H1 (cell line): ENCODE measurements at regions not wholly inside any gene's neighbourhood (a gene's known extent, or its start where the extent isn't known, plus 50 kb on each side); places are given as distances from the start of the nearest gene placed in this dataset.

Source experiments
- CTCF ChIA-PET: fragments of 300-600 bp; sonication (Branson Sonifier 250); formaldehyde crosslinking; loops from one replicate; lab custom pipeline; 2021; ENCODE audit not compliant: partially characterized antibody; lab: Charles Lee
- POLR2A ChIA-PET: fragments of 300-600 bp; sonication (Branson Sonifier 250); formaldehyde crosslinking; loops from one replicate; lab custom pipeline; 2021; ENCODE audit warnings: inconsistent platforms; ENCODE audit not compliant: partially characterized antibody; lab: Charles Lee
- DNase-seq, 2 experiments: peaks; one replicate each; pipeline versions ENCODE4 v3.0.0 to v3.0.0-alpha.2; 2010 to 2022; ENCODE audit warnings: low spot score in 2 of 2, low read depth in 1 of 2, mixed read lengths in 1 of 2
- FAIRE-seq: peaks from 2 replicates; lab custom pipeline; 2011; peaks lifted over from hg19 to GRCh38; lab: Jason Lieb, UNC
- H2AFZ ChIP-seq: 2 replicates; pipeline ENCODE4 v1.8.1; 2012; ENCODE audit warnings: low read length, inconsistent platforms
- H2AK5ac ChIP-seq: 2 replicates; pipeline ENCODE4 v1.6.1; 2013; ENCODE audit warnings: low read depth, low read length
- H2BK120ac ChIP-seq: replicated peaks from 2 replicates; pipeline ENCODE3; 2013; ENCODE audit warnings: low read depth, low read length, inconsistent platforms
- H2BK12ac ChIP-seq: 2 replicates; pipeline ENCODE4 v1.6.1; 2013; ENCODE audit warnings: low read depth, low read length
- H2BK15ac ChIP-seq: 2 replicates; pipeline ENCODE4 v1.6.1; 2013; ENCODE audit warnings: low read length
- H2BK20ac ChIP-seq: 2 replicates; pipeline ENCODE4 v1.6.1; 2013; ENCODE audit warnings: low read length
- H2BK5ac ChIP-seq: 2 replicates; pipeline ENCODE4 v1.6.1; 2013; ENCODE audit warnings: low read depth, low read length
- H3K14ac ChIP-seq: 2 replicates; pipeline ENCODE4 v1.6.1; 2013; ENCODE audit warnings: inconsistent platforms; ENCODE audit not compliant: insufficient read length
- H3K18ac ChIP-seq: 2 replicates; pipeline ENCODE4 v1.6.1; 2013; ENCODE audit warnings: low read length; ENCODE audit errors: extremely low read depth
- H3K23ac ChIP-seq: 2 replicates; pipeline ENCODE4 v1.6.1; 2013; ENCODE audit warnings: inconsistent platforms; ENCODE audit not compliant: insufficient read length
- H3K23me2 ChIP-seq: 2 replicates; pipeline ENCODE4 v1.6.1; 2013; ENCODE audit warnings: low read depth, low read length
- H3K27ac ChIP-seq: 2 replicates; pipeline ENCODE4 v1.6.1; 2011; ENCODE audit warnings: low read depth, low read length, inconsistent platforms
- H3K27me3 ChIP-seq, 4 experiments: replicated peaks in 1 of 4; 1 replicate in 1 of 4; 2 replicates in 3 of 4; pipeline versions ENCODE4 v1.6.1 to v1.8.1; 2011 to 2013; ENCODE audit warnings: low read length in 3 of 4, mild to moderate bottlenecking in 3 of 4, inconsistent platforms in 2 of 4, mixed read lengths in 2 of 4, moderate library complexity in 1 of 4; ENCODE audit not compliant: control insufficient read depth in 3 of 4, insufficient read depth in 3 of 4; ENCODE audit errors: extremely low read depth in 1 of 4
- H3K36me3 ChIP-seq, 4 experiments: 2 replicates each; pipeline versions ENCODE4 v1.6.1 to v1.8.1; 2011 to 2013; ENCODE audit warnings: mild to moderate bottlenecking in 4 of 4, low read length in 3 of 4, moderate library complexity in 2 of 4, control low read depth in 1 of 4, inconsistent platforms in 1 of 4; ENCODE audit not compliant: insufficient read depth in 4 of 4, control insufficient read depth in 2 of 4
- H3K4ac ChIP-seq: replicated peaks from 2 replicates; pipeline ENCODE3; 2013; ENCODE audit warnings: low read length, low read depth, mixed read lengths, inconsistent platforms; ENCODE audit not compliant: insufficient read length
- H3K4me1 ChIP-seq, 4 experiments: replicated peaks in 1 of 4; 1 replicate in 1 of 4; 2 replicates in 3 of 4; pipeline versions ENCODE4 v1.6.1 to v1.8.1; 2011 to 2013; ENCODE audit warnings: low read length in 3 of 4, inconsistent platforms in 2 of 4, mixed read lengths in 1 of 4; ENCODE audit not compliant: insufficient read depth in 4 of 4, control insufficient read depth in 3 of 4
- H3K4me2 ChIP-seq, 2 experiments: 2 replicates each; pipeline versions ENCODE4 v1.6.1 to v1.8.1; 2011 to 2013; ENCODE audit warnings: low read depth in 2 of 2, low read length in 2 of 2, control low read depth in 1 of 2, inconsistent platforms in 1 of 2, mild to moderate bottlenecking in 1 of 2; ENCODE audit not compliant: insufficient read depth in 1 of 2
- H3K4me3 ChIP-seq, 4 experiments: fragments of 200-600, 300-600 bp in 1 of 4; sonication (generic), shearing (Covaris generic), sonication (Bioruptor Twin) in 1 of 4; 2 replicates each; pipeline versions ENCODE4 v1.5.1 to v1.8.1; 2011 to 2016; ENCODE audit warnings: low read length in 4 of 4, low read depth in 3 of 4, control low read depth in 2 of 4, inconsistent platforms in 2 of 4, mild to moderate bottlenecking in 2 of 4, mixed read lengths in 1 of 4, moderate library complexity in 1 of 4; ENCODE audit not compliant: insufficient read depth in 2 of 4; ENCODE audit errors: extremely low read depth in 1 of 4
- H3K56ac ChIP-seq: replicated peaks from 2 replicates; pipeline ENCODE3; 2013; ENCODE audit warnings: low read depth, mild to moderate bottlenecking, mixed read lengths, low read length, inconsistent platforms; ENCODE audit not compliant: insufficient read length
- H3K79me1 ChIP-seq: 2 replicates; pipeline ENCODE4 v1.6.1; 2013; ENCODE audit warnings: low read depth, low read length, control low read depth
- H3K79me2 ChIP-seq, 2 experiments: 2 replicates each; pipeline versions ENCODE4 v1.6.1 to v1.8.1; 2012 to 2013; ENCODE audit warnings: low read length in 2 of 2, mild to moderate bottlenecking in 2 of 2, inconsistent platforms in 1 of 2; ENCODE audit not compliant: insufficient read depth in 2 of 2, control insufficient read depth in 1 of 2
- H3K9ac ChIP-seq, 4 experiments: replicated peaks in 1 of 4; 1 replicate in 1 of 4; 2 replicates in 3 of 4; pipeline versions ENCODE4 v1.6.1 to v1.8.1; 2011 to 2013; ENCODE audit warnings: low read depth in 3 of 4, low read length in 3 of 4, control low read depth in 2 of 4, mild to moderate bottlenecking in 2 of 4, moderate library complexity in 2 of 4, inconsistent platforms in 1 of 4; ENCODE audit errors: extremely low read depth in 1 of 4
- H3K9me3 ChIP-seq, 2 experiments: 2 replicates each; pipeline versions ENCODE4 v1.6.1 to v1.8.1; 2012 to 2013; ENCODE audit warnings: mild to moderate bottlenecking in 2 of 2, moderate library complexity in 2 of 2, control low read depth in 1 of 2, inconsistent platforms in 1 of 2, low read depth in 1 of 2, low read length in 1 of 2, mixed read lengths in 1 of 2; ENCODE audit not compliant: insufficient read depth in 2 of 2
- H4K20me1 ChIP-seq, 2 experiments: replicated peaks in 1 of 2; 2 replicates each; pipeline versions ENCODE3 to v1.8.1; 2011 to 2013; ENCODE audit warnings: inconsistent platforms in 2 of 2, low read length in 2 of 2, mild to moderate bottlenecking in 1 of 2; ENCODE audit not compliant: insufficient read depth in 2 of 2, control insufficient read depth in 1 of 2
- H4K5ac ChIP-seq: 2 replicates; pipeline ENCODE4 v1.6.1; 2013; ENCODE audit warnings: low read length, low read depth, mixed read lengths, inconsistent platforms; ENCODE audit not compliant: insufficient read length
- H4K8ac ChIP-seq: 2 replicates; pipeline ENCODE4 v1.8.0; 2013; ENCODE audit warnings: mild to moderate bottlenecking, moderate library complexity, low read length, inconsistent platforms; ENCODE audit not compliant: insufficient read depth; ENCODE audit errors: extremely low read depth
- H4K91ac ChIP-seq: replicated peaks from 2 replicates; pipeline ENCODE3; 2013; ENCODE audit warnings: low read length, mixed read lengths, inconsistent platforms; ENCODE audit not compliant: insufficient read length
- ASH2L ChIP-seq: fragments of 200-600, 300-600 bp; sonication (generic); IDR thresholded peaks from one replicate; pipeline ENCODE4 v1.7.1; 2017; ENCODE audit warnings: low read length
- CHD2 ChIP-seq: IDR thresholded peaks from 2 replicates; pipeline ENCODE4 v1.6.1; 2012; ENCODE audit warnings: low read length, improper control_type of control experiment
- CREB1 ChIP-seq: IDR thresholded peaks from 2 replicates; pipeline ENCODE4 v1.6.1; 2012; ENCODE audit warnings: inconsistent platforms
- E2F6 ChIP-seq: IDR thresholded peaks from 2 replicates; pipeline ENCODE4 v1.6.1; 2012; ENCODE audit warnings: inconsistent platforms
- EGR1 ChIP-seq: IDR thresholded peaks from 2 replicates; pipeline ENCODE4 v1.6.1; 2011; ENCODE audit warnings: low read depth, low read length, borderline replicate concordance
- KDM4A ChIP-seq: IDR thresholded peaks from one replicate; pipeline ENCODE4 v1.7.1; 2012; ENCODE audit warnings: low read depth, mild to moderate bottlenecking, moderate library complexity, low read length, inconsistent platforms; ENCODE audit not compliant: severe bottlenecking
- MAFK ChIP-seq: IDR thresholded peaks from 2 replicates; pipeline ENCODE4 v1.6.1; 2012; ENCODE audit warnings: low read depth, mild to moderate bottlenecking, improper control_type of control experiment, low read length
- SIN3A ChIP-seq, 2 experiments: IDR thresholded peaks in 1 of 2; conservative IDR thresholded peaks in 1 of 2; 2 replicates each; pipeline ENCODE4 v1.6.1; 2011 to 2012; ENCODE audit warnings: low read length in 2 of 2, improper control_type of control experiment in 1 of 2, low read depth in 1 of 2, mild to moderate bottlenecking in 1 of 2
- SP2 ChIP-seq: IDR thresholded peaks from 2 replicates; pipeline ENCODE4 v1.6.1; 2012; ENCODE audit warnings: mild to moderate bottlenecking, low read length, inconsistent platforms
- SUZ12 ChIP-seq: fragments of 200-600 bp; sonication (generic); IDR thresholded peaks from 2 replicates; pipeline ENCODE4 v1.6.1; 2012; ENCODE audit warnings: mild to moderate bottlenecking, inconsistent platforms, low read length, moderate library complexity, mixed read lengths
- TCF12 ChIP-seq: IDR thresholded peaks from 2 replicates; pipeline ENCODE4 v1.6.1; 2011; ENCODE audit warnings: low read depth, mild to moderate bottlenecking, low read length
- WGBS, 2 experiments: shearing (Covaris generic) in 1 of 2; methylation state at CpG; one replicate each; pipeline versions ENCODE4 v1.1.6 to v1.1.7; 2013 to 2015; ENCODE audit warnings: low lambda C conversion rate in 2 of 2, mixed read lengths in 2 of 2, inconsistent platforms in 1 of 2, low coverage in 1 of 2, missing lambda C conversion rate in 1 of 2; ENCODE audit not compliant: insufficient replicate concordance in 2 of 2, insufficient coverage in 1 of 2, insufficient read length in 1 of 2; ENCODE audit errors: extremely low coverage in 1 of 2, missing lambda C conversion rate in 1 of 2; 5-methylcytosine and 5-hydroxymethylcytosine counted together
- TF ChIP-seq, protein P1 (sequence below), 3 experiments: IDR thresholded peaks; 1 replicate in 2 of 3; 2 replicates in 1 of 3; pipeline versions ENCODE4 v1.5.1 to v1.6.1; 2011; ENCODE audit warnings: low read length in 3 of 3, mild to moderate bottlenecking in 3 of 3, inconsistent platforms in 2 of 3, low read depth in 1 of 3, moderate library complexity in 1 of 3; ENCODE audit not compliant: insufficient read depth in 1 of 3; ENCODE audit errors: control extremely low read depth in 1 of 3

- H2AFZ ChIP-seq: no peak overlapping the region
- no peaks in the 10 kb centered on the region for H3K79me1 ChIP-seq
- no peak overlapping the region for H4K5ac ChIP-seq
- no peaks in the 10 kb centered on the region for H3K79me2 ChIP-seq
- no peak overlapping the region for H3K23ac ChIP-seq
- ChIA-PET POLR2A (no interaction called here), CTCF (no interaction called here)
- no peak overlapping the region for H2BK5ac ChIP-seq
- no peak overlapping the region for H2BK12ac ChIP-seq
- H3K4me3 ChIP-seq: no peak overlapping the region
- no peaks in the 10 kb centered on the region for H3K23me2 ChIP-seq
- no peak overlapping the region for H4K8ac ChIP-seq
- H3K36me3 ChIP-seq: peaks cover 0 to 3% (median 0%) of the 10 kb centered on the region in 4 experiments; a peak in 1 of 8 replicates
- H2BK20ac ChIP-seq: no peak overlapping the region
- H4K20me1 ChIP-seq: no peaks in the 10 kb centered on the region
- no peak overlapping the region for H4K91ac ChIP-seq
- no peak for DNase-seq
- no peak for FAIRE-seq
- peaks cover 0 to 1% (median 0%) of the 10 kb centered on the region in 4 experiments; a peak in 1 of 7 replicates for H3K27me3 ChIP-seq
- no peak overlapping the region for H3K4me2 ChIP-seq
- H2AK5ac ChIP-seq: no peak overlapping the region
- H3K27ac ChIP-seq: no peak overlapping the region
- no peak overlapping the region for H3K56ac ChIP-seq
- no peak overlapping the region for H3K9ac ChIP-seq
- H2BK120ac ChIP-seq: no peak overlapping the region
- H3K9me3 ChIP-seq: peaks cover 5 to 8% of the 10 kb centered on the region in 2 experiments; a peak in 2 of 4 replicates
- no peak overlapping the region for H2BK15ac ChIP-seq
- H3K4me1 ChIP-seq: no peaks in the 10 kb centered on the region
- WGBS, 2 experiments: 94 to 100% methylated on average over 1 to 3 of the region's 3 CpGs
- H3K18ac ChIP-seq: no peak overlapping the region
- no peak overlapping the region for H3K4ac ChIP-seq
- no peak overlapping the region for H3K14ac ChIP-seq
- no peak for TF ChIP-seq KDM4A
- no peak for TF ChIP-seq SP2
- TF ChIP-seq, protein P1, sequence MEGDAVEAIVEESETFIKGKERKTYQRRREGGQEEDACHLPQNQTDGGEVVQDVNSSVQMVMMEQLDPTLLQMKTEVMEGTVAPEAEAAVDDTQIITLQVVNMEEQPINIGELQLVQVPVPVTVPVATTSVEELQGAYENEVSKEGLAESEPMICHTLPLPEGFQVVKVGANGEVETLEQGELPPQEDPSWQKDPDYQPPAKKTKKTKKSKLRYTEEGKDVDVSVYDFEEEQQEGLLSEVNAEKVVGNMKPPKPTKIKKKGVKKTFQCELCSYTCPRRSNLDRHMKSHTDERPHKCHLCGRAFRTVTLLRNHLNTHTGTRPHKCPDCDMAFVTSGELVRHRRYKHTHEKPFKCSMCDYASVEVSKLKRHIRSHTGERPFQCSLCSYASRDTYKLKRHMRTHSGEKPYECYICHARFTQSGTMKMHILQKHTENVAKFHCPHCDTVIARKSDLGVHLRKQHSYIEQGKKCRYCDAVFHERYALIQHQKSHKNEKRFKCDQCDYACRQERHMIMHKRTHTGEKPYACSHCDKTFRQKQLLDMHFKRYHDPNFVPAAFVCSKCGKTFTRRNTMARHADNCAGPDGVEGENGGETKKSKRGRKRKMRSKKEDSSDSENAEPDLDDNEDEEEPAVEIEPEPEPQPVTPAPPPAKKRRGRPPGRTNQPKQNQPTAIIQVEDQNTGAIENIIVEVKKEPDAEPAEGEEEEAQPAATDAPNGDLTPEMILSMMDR (IDR thresholded peaks at IDR 0.05; ENCODE audit: control extremely low read depth in 1 of 3, insufficient read depth in 1 of 3, low read depth in 1 of 3, low read length in 3 of 3): no peak
- no peak for TF ChIP-seq ASH2L
- TF ChIP-seq EGR1: no peak
- no peak for TF ChIP-seq CHD2
- no peak for TF ChIP-seq E2F6
- TF ChIP-seq MAFK: no peak
- no peak for TF ChIP-seq TCF12
- TF ChIP-seq SUZ12: no peak
- no peak for TF ChIP-seq SIN3A (conservative IDR thresholded peaks at IDR 0.05 in 1 of 2, IDR thresholded peaks at IDR 0.05 in 1 of 2; ENCODE audit: low read depth in 1 of 2, low read length in 2 of 2)
- TF ChIP-seq CREB1: no peak
Observed at GRCh38 chr3:86865506-86865905, 125.4 kb downstream of the VGLL3 start.
